ENCODE measurements at regions not wholly inside any gene's neighbourhood (a gene's known extent, or its start where the extent isn't known, plus 50 kb on each side); places are given as distances from the start of the nearest gene placed in this dataset.

- TF ChIP-seq POLR2A (IDR thresholded peaks at IDR 0.05; ENCODE audit: low read depth, low read length) (no peak), POLR2AphosphoS5 (IDR thresholded peaks at IDR 0.05; ENCODE audit: low read depth, low read length) (no peak)
These were observed 52.2 kb upstream of the SRP54 start for GRCh38 chr14:34930591-34931091.
